Suprapubic skin (tissue), 4 donors: ENCODE measurements at regions not wholly inside any gene's neighbourhood (a gene's known extent, or its start where the extent isn't known, plus 50 kb on each side); places are given as distances from the start of the nearest gene placed in this dataset.

Source experiments
- DNase-seq, 2 donors: peaks; one replicate each; pipeline ENCODE4 v3.0.0-alpha.2; 2019; ENCODE audit warnings: low spot score in 2 of 2
- H3K27ac ChIP-seq: fragments of 200-600 bp; sonication (generic); one replicate; pipeline ENCODE4 v1.5.1; 2019
- H3K27me3 ChIP-seq: fragments of 200-600 bp; sonication (generic); one replicate; pipeline ENCODE4 v1.5.1; 2019
- H3K36me3 ChIP-seq: fragments of 200-600 bp; sonication (generic); one replicate; pipeline ENCODE4 v1.5.1; 2019
- H3K4me1 ChIP-seq: fragments of 200-600 bp; sonication (generic); one replicate; pipeline ENCODE4 v1.5.1; 2019
- H3K4me3 ChIP-seq: fragments of 200-600 bp; sonication (generic); one replicate; pipeline ENCODE4 v1.5.1; 2019; ENCODE audit warnings: mild to moderate bottlenecking
- H3K9me3 ChIP-seq: fragments of 200-600 bp; sonication (generic); one replicate; pipeline ENCODE4 v1.5.1; 2019
- CTCF ChIP-seq, 2 donors: fragments of 200-600 bp in 1 of 2; fragments of 450-650 bp in 1 of 2; sonication (generic) in 1 of 2; IDR thresholded peaks; one replicate each; pipeline ENCODE4 v1.5.1; 2016 to 2019; ENCODE audit warnings: antibody characterized with exemption in 2 of 2, mild to moderate bottlenecking in 1 of 2, moderate library complexity in 1 of 2
- EP300 ChIP-seq: sonication (generic); formaldehyde crosslinking; IDR thresholded peaks from one replicate; pipeline ENCODE4 v1.6.1; 2017; ENCODE audit warnings: antibody characterized with exemption
- POLR2A ChIP-seq, 2 donors: fragments of 450-650 bp; IDR thresholded peaks; one replicate each; pipeline ENCODE4 v1.6.1; 2017; ENCODE audit warnings: antibody characterized with exemption in 2 of 2, mild to moderate bottlenecking in 2 of 2, moderate library complexity in 2 of 2
- POLR2AphosphoS5 ChIP-seq, 3 donors: sonication (generic); formaldehyde crosslinking; IDR thresholded peaks; one replicate each; pipeline ENCODE4 v1.6.1; 2017; ENCODE audit warnings: antibody characterized with exemption in 3 of 3
- WGBS: methylation state at CpG from one replicate; pipeline ENCODE4 v1.1.5; 2018; 5-methylcytosine and 5-hydroxymethylcytosine counted together

DNA sequence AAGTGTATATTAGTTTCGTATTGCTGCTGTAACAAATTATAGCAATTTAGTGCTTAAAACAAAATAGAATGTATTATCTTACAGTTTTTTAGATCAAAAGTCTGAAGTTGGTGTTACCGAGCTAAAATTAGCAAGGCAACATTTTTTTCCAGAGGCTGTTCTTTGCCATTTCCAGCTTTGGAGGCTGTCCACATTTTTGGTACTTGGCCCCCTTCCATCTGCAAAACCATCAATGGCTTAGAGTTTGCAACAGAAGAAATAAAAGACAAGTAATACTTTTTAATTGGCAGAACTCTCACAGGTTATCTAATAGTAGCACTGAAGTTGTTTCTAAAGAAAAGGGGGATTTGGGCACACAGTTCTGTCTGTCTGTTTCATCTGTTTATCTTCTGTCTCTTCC, 1248.5 kb downstream of the ROBO1 start:
- WGBS, result 43% methylated on average over 2 of the region's 2 CpGs
- H3K36me3 ChIP-seq, result no peaks in the 10 kb centered on the region
- H3K4me3 ChIP-seq, result no peak overlapping the region
- no peak overlapping the region for H3K27ac ChIP-seq
- H3K4me1 ChIP-seq, result no peaks in the 10 kb centered on the region
- no peak for TF ChIP-seq POLR2A (IDR thresholded peaks at IDR 0.05)
- no peak for TF ChIP-seq POLR2AphosphoS5 (IDR thresholded peaks at IDR 0.05)
- no peak for TF ChIP-seq EP300
- TF ChIP-seq CTCF (IDR thresholded peaks at IDR 0.05), result no peak
- no peaks in the 10 kb centered on the region for H3K27me3 ChIP-seq
- DNase-seq, result no peak
- no peaks in the 10 kb centered on the region for H3K9me3 ChIP-seq

DNA sequence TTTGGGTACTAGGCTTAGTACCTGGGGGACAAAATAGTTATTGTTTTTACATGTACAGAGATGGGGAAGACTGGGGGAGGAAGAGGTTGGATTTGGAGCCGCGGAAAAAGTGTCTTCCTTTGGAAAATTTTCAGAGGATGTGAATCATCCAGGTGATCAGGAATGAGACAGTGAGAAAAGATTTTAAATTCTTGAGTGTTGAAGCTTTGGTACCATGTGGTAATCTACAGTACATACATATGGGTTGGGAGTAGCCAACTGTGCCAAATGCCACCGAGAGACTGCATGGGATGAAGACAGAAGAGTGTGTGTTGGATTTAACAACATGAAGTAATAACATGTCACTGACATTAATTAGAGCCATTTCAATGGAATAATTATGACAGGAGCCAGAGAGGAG, 1238.2 kb downstream of the ROBO1 start:
- WGBS, result 62% methylated on average over 2 of the region's 3 CpGs
- TF ChIP-seq POLR2AphosphoS5 (IDR thresholded peaks at IDR 0.05), result no peak
- TF ChIP-seq EP300, result no peak
- TF ChIP-seq CTCF (IDR thresholded peaks at IDR 0.05), result no peak
- TF ChIP-seq POLR2A (IDR thresholded peaks at IDR 0.05), result no peak
- no peak overlapping the region for H3K4me3 ChIP-seq
- no peaks in the 10 kb centered on the region for H3K27me3 ChIP-seq
- no peaks in the 10 kb centered on the region for H3K36me3 ChIP-seq
- H3K27ac ChIP-seq, result no peak overlapping the region
- DNase-seq, result no peak
- H3K4me1 ChIP-seq, result no peaks in the 10 kb centered on the region
- no peaks in the 10 kb centered on the region for H3K9me3 ChIP-seq

- no peak overlapping the region for H3K4me3 ChIP-seq
- WGBS, result 65% methylated on average over 2 of the region's 2 CpGs
- no peaks in the 10 kb centered on the region for H3K36me3 ChIP-seq
- no peak for TF ChIP-seq POLR2AphosphoS5 (IDR thresholded peaks at IDR 0.05)
- no peak for TF ChIP-seq CTCF (IDR thresholded peaks at IDR 0.05)
- TF ChIP-seq EP300, result no peak
- no peak for TF ChIP-seq POLR2A (IDR thresholded peaks at IDR 0.05)
- H3K27me3 ChIP-seq, result no peaks in the 10 kb centered on the region
- H3K9me3 ChIP-seq, result no peaks in the 10 kb centered on the region
- no peak for DNase-seq
- H3K4me1 ChIP-seq, result no peaks in the 10 kb centered on the region
- no peak overlapping the region for H3K27ac ChIP-seq
Observed at GRCh38 chr3:78540485-78540884, 1227.3 kb downstream of the ROBO1 start.

- Histone ChIP-seq H3K27ac (no peak overlapping the region), H3K36me3 (no peaks in the 10 kb centered on the region), H3K4me3 (no peak overlapping the region), H3K9me3 (no peaks in the 10 kb centered on the region), H3K27me3 (no peaks in the 10 kb centered on the region), H3K4me1 (no peaks in the 10 kb centered on the region)
- WGBS, result 74% methylated on average over 2 of the region's 2 CpGs
- no peak for DNase-seq
- TF ChIP-seq POLR2AphosphoS5 (IDR thresholded peaks at IDR 0.05), result no peak
Observed at GRCh38 chr3:78545827-78546226, 1222.0 kb downstream of the ROBO1 start.
